Transverse colon (tissue), 4 donors: ENCODE measurements at regions not wholly inside any gene's neighbourhood (a gene's known extent, or its start where the extent isn't known, plus 50 kb on each side); places are given as distances from the start of the nearest gene placed in this dataset.

ENCODE experiments used
- EP300 ChIP-seq: sonication (generic); formaldehyde crosslinking; IDR thresholded peaks from one replicate; pipeline ENCODE4 v1.6.1; 2017; ENCODE audit warnings: antibody characterized with exemption, low read depth
- POLR2A ChIP-seq: fragments of 450-650 bp; IDR thresholded peaks from one replicate; pipeline ENCODE4 v1.6.1; 2016; ENCODE audit warnings: antibody characterized with exemption, mild to moderate bottlenecking, moderate library complexity
- POLR2AphosphoS5 ChIP-seq, 3 donors: sonication (generic); formaldehyde crosslinking; IDR thresholded peaks; one replicate each; pipeline ENCODE4 v1.6.1; 2016; ENCODE audit warnings: antibody characterized with exemption in 3 of 3
- TF ChIP-seq, protein P1 (sequence below), 5 experiments: fragments of 200-600 bp in 3 of 5; fragments of 450-650 bp in 2 of 5; sonication (generic) in 3 of 5; IDR thresholded peaks; 1 replicate in 2 of 5; 2 replicates in 3 of 5; pipeline ENCODE4 v1.5.1; 2016 to 2017; ENCODE audit warnings: antibody characterized with exemption in 5 of 5, inconsistent platforms in 3 of 5, mild to moderate bottlenecking in 2 of 5, moderate library complexity in 1 of 5

DNA sequence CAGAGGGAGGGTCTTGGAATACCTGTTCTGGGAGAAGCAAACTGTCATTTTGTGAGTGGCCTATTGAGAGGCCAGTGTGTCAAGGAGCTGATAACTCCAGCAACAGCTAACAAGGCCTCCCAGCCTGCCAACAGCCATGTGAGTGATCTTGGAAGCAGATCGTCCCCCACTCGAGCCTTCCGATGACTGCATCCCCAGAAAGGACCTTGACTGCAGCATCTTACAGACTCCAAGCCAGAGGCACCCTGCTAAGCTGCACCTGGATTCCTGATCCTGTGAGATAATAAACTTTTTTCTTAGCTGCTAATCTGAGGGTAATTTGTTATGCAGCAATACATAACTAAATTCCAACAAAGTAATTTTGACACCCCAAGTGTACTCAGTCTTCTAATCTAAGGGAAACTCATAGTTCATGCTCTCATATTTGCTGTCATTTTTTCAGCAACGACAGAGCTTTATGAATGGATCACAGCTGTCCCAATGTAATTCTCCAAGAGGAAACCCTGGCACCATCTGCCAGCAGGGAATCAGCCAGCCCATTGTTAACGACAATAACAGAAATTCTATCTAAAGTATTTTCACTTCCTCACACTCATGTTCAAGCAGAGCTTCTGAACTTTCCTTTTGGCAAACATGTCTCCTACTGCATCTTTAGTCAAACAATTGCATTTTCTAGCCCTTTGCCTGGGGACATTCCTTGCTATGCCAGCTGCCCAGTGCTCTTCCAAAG, 470.2 kb upstream of the BTBD3 start:
- TF ChIP-seq, protein P1, sequence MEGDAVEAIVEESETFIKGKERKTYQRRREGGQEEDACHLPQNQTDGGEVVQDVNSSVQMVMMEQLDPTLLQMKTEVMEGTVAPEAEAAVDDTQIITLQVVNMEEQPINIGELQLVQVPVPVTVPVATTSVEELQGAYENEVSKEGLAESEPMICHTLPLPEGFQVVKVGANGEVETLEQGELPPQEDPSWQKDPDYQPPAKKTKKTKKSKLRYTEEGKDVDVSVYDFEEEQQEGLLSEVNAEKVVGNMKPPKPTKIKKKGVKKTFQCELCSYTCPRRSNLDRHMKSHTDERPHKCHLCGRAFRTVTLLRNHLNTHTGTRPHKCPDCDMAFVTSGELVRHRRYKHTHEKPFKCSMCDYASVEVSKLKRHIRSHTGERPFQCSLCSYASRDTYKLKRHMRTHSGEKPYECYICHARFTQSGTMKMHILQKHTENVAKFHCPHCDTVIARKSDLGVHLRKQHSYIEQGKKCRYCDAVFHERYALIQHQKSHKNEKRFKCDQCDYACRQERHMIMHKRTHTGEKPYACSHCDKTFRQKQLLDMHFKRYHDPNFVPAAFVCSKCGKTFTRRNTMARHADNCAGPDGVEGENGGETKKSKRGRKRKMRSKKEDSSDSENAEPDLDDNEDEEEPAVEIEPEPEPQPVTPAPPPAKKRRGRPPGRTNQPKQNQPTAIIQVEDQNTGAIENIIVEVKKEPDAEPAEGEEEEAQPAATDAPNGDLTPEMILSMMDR (IDR thresholded peaks at IDR 0.05): no peak
- no peak for TF ChIP-seq EP300
- no peak for TF ChIP-seq POLR2AphosphoS5 (IDR thresholded peaks at IDR 0.05)
- TF ChIP-seq POLR2A: no peak
